HG02938 (cell line): ENCODE measurements at regions not wholly inside any gene's neighbourhood (a gene's known extent, or its start where the extent isn't known, plus 50 kb on each side); places are given as distances from the start of the nearest gene placed in this dataset.

Experiments
- ATAC-seq: cut with Tn5 transposase; IDR thresholded peaks from one replicate; pipeline ENCODE4 v1.9.1; 2021; ENCODE audit warnings: mild to moderate bottlenecking, moderate library complexity; ENCODE audit not compliant: unreplicated experiment

DNA sequence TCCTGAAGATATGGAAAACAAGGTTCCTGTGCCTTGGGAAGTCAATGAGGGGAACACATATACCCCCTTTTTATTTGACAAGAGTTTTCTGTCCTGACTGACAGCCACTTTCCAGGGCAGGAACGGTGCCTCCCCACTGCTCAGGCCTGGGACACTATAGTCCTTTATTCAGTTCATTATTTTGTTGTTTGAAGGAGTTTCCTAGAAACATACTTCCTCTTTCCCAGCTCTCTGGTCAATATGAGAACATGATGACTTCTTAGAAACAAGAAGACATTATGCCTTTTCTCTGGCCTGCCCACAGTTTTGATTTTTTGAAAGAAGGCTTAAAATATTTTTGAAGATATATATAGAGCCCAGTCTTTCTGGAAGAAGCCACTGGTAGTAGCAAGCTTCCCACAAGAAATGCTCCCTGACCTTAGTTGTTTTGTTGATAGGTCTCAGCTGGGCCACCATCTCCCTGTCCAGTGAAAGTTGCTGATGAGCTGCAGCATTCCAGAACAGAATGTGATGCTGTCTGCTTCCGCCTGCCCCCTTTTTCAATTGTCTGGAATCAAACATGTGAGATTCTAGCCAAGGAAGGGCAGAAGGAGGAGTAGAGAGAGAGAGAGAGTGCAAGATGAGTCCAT is 122.7 kb upstream of the ADRA1D start:
- no peak for ATAC-seq

DNA sequence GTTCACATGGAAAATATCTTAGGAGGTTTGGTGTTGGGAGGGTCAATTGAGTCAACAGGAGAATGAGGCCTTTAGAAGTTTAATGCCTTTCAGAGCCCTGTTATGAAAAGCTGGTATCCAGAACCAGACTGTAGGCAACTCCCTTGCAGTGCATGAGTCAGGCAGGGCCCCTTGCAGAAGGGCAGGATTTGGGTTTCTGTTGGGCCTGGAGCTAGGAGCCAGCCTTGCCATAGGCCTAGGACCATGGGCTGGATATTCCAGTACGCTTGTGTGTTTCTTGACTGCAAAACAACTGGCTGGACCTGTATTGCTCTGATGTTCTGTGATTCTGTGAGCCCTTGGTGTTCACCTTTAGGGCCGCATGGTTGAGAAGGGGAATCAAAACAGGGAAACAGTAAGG is 121.8 kb upstream of the ADRA1D start:
- no peak for ATAC-seq

DNA sequence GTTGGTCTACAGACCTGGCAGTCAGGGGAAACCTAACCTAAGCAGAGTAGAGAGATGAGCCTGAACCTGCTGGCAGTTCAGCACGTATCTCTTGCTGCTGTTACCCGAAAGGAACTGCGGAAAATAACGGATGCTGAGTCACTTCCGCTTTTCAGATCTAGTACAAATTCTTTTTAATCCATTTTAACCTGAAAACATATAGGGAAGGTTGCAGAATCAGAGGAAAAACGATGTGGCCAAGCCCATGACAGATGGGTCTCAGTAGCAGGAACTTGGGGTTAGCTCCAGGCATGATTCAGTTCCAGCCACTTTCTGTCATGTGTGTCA is 120.7 kb upstream of the ADRA1D start:
- ATAC-seq = no peak

DNA sequence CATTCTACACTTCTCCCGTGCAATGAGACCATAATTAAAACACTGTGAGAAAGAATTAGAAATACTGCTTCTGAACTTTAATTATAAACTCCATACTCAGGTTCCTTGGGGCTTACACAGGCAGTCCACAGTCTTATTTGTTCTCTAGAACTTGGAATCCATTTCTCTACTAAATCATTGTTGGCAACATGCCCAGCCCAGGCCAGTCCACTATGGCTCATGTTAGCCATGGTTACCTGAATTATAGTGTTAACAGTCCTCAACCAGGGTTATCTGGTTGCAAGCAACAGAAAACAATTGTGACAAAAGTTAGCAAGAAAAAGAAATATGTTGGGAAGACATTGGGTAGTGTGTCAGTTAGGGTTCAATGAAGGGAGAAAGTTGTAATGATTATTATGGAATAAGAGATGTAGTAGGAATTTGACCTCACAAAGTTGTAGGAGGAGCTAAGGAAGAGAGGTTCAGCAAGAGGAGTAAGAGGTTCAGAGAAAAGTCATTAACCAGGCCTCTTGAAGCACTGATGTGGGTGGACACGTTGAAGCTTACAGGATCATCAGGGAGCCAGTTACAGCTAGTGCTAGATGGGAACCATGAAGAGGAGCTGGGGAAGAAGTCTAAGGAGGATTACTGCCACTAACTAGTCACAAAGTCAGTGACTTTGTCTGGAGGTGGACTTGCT is 120.2 kb upstream of the ADRA1D start:
- ATAC-seq = no peak

DNA sequence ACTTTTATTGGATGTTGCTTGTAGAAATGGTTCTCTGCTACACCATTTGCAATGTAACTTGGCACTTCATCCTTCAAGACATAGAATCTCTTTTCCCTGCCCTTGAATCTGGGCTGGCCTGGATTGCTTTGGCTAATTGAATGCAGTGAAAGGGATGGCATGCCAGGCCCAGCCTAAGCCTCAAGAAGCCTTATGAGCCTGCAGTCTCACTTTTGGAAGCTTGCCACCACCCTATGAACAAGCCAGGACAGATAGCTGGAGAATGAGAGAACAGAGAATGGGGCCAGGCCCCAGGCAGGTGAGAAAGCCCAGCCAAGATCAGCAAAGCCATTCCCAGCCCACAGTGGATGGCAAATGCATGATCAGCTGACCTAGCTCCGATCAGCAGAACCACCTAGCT is 117.0 kb upstream of the ADRA1D start:
- ATAC-seq = no peak

DNA sequence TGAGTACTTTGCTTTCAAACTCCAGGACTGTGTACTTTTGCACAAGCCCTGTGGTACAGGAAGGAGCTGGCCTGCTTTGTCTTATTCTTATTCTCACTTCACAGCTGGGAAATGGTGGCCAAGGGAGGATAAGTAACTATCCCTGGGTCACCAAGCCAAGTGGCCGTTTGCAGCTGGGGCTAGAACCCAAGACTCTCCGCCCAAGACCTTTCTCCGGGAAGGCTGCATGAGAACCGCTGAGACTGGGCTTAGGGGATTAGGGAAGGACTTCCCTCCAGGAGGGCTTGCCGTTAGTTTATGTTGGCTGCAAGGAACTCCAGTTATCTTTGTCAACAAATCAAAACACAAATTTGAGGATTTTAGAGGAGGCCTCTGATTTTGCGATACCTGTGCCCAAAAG is 109.5 kb upstream of the ADRA1D start:
- no peak for ATAC-seq

DNA sequence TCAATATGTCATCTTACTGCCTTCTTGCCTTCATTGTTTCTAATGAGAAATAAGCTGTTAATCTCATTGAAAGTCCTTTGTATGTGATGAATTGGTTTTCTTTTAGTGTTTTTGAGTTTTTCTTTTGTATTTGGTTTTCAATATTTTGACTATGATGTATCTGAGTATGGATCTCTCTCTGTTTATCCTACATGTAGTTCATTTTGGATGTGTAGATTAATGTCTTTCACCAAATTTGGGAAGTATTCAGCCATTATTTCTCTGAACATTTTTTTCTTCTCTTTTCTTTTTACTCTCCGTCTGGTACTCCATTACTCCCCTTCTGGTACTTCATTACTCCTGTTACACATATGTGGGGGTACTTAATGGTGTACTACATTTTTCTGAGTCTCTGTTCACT is 103.3 kb upstream of the ADRA1D start:
- no peak for ATAC-seq

DNA sequence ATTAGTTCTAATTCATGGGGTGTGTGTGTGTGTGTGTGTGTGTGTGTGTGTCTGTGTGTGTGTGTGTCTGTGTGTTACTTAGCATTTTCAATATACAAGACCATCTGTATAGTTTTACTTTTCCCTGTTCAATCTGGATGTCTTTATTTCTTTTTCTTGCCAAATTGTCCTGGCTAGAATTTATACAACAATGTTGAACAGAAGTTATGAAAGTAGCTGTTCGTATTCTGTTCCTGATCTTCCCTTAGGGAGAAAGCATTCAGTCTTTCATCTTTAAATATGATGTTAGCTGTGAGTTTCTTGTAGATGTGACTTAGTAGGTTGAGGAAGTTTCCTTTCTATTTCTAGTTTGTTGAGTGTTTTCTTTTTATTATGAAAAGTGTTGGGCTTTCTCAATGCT is 101.0 kb upstream of the ADRA1D start:
- ATAC-seq = no peak

DNA sequence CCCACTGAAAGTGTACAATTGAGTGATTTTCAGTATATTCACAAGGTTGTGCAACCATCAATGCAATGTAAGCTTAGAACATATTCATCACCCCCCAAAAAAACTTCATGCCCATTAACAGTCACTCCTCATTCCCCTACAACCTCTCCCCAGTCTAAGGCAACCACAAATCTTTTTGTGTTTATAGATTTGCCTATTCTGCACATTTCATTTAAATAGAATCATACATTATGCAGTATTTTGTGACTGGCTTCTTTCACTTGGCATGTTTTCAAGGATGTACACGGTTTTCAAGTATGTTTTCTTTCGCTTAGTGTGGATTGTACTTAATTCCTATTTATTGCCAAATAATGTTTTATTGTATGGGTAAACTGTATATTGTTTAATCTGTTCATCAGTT is 95.6 kb upstream of the ADRA1D start:
- no peak for ATAC-seq

DNA sequence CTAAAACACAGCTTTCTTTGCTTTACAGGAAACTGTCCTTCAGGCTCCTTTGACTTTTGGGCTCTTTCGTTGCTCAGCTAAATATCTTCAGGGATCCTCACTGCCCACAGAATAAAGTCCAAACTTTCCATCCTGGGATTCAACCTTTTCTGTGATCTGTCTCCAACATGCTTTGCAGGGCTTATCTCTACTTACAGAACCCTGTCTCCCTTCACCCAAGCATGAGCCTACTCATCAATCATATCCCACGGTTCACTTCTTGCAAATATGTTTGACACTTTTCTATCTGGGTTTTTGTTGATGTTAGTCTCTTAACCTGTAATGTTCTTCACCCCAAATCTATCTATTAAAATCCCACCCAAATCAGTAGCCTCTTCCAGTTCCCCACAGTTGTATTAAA is 93.5 kb upstream of the ADRA1D start:
- ATAC-seq = no peak

DNA sequence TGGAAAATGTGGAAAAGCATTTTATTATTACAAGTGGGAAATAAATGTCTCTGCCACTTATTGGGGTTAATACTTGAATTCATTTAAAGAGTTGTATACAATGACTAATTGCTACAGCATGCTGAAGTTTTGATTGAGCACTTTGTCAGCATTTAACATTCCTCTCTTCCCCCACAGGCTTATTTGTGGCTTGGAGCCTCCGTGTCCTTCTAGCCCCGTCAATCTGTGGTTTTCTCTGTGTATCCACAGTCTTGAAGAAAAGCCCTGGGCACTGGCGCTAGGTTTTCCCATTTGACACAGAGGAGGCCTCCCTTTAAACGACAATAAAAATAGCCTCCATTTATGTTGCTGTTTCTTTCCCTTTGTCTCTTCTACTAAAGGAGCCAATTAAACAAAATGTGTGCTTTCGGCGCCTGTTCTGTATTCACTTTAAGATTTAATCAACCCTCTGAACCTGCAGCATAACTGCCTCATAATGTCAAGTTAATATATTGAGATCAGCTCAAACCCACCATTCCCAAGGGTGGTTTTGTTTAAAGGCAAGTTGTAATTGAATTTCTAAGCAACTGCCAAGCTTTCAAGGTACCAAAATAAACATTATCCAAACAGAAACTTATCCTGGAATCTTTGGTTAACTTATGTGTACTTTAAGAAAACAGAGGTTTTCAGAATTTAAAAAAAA is 92.9 kb upstream of the ADRA1D start:
- no peak for ATAC-seq

DNA sequence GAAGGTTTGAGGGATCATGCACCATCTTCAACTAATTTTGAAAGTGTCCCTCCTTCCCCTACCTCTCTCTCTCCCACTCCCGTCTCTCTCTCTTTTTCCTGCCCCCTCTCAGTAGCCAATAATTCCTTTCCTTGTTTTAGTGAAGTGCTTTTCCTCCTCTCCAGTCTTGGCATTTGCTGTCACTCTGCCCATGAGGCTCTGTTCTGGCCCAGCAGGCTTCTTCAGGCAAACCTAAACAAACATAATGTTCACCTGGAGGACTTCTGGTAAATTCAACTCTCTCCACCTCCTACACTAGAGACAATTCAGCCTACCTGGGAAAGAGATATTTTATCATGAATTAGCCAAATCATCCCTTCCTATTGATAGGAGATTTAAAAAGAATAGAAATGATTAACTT is 86.6 kb upstream of the ADRA1D start:
- ATAC-seq = no peak

DNA sequence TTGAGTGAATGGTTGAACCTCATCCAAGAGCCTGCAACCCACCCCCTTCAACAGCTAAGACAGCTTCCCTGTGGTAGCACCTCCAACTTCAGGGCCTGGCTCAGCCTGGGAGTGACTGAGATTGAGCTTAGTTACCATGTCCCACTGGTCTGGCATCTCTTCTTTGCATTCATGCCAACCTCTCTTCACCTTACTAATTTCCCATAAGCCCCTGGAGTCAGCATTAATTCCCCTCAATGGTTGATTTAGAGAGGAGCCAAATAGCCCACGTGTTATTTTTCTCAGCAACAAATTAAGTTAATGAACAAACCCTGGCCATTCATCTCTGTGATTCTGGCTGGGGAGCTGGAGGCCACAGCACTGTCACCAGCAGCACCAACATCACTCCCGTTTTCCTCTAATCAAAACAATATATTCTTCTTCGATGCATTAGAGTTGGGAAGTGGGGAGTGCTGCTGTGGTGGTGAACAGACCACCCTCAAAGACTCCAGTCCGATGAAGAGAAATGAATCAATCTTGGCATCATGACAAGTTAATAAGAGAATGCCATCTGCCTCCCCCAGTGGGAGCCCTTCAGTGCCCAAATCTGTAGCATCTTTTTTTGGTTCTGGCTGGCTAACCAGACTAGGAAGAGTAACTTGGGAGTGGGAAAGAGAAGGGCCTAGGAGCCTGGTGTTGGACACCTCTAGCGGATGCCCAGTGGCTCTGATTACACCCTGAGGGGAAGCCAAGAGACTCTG is 83.2 kb upstream of the ADRA1D start:
- no peak for ATAC-seq

DNA sequence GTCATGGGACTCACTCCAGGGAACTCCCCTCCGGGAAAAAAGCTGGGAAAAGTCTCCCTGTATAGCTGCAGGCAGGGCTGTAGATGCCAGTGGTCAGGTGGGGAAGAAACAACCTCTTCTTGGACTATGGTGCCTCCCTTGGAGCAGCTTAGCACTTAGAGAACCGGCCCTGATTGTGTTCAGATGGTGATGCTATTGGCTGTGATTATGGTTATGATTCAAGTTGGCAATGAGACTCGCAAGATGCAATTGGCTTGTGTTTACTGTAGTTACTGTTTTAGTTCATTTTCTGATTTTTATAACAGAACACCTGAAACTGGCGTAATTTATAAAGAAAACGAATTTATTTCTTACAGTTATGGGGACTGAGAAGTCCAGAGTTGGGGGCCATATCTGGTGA is 80.9 kb upstream of the ADRA1D start:
- ATAC-seq = no peak

DNA sequence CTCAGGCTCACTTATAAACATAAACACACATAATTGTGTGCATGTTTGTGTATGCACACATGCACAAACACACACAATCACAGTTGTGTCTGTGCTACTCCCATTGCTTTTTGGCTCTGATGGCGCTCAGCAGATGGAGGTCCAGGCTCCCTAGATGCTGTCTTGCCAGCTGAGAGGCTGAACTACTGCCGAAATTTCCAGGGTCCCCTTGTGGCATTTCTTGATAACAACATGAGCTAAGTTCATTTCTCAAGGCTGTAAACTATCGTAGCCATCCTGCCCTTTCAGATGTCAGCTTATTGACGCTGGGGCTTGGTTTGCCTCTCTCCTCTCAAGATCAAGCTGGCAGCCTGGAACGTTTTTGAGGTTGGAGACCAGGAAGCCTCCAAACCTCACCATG is 80.1 kb upstream of the ADRA1D start:
- ATAC-seq = no peak

DNA sequence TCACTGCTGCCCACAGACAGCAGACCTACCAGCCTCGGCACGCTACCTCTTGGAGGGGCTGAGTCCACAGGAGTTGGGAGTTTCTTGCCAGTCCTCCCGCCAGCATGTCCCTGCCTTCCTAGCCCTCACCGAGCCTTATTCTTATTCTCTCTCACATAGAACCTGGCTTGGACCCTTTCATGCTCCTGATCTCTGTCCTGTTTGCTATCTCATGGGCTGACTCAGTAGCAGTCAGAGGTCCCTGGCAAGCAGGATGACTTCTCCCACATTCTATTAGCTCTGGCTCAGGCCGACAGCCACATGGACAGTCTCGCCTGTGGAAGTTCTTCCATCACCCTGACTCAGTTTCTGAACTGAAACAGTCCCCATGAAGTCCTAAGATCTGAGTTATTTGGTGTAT is 79.5 kb upstream of the ADRA1D start:
- ATAC-seq = no peak

DNA sequence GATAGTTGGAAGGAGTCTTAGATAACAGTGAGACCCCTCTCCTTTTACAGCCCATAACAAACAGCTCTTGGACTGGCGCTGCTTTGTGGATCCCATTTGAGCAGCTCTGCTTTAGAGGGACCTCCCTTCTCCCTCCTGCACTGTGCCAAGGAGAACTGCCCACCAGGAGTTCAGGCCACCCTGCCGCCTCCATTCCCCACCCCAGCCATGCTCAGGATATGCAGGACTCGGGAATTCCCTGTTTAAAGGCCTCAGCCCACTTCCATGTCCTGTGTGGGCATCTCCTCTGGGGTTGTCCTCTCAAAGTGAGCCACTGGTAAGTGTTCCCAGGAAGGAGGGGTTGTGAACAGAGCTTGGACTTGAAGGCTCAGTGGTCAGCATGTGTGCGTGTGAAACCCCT is 78.9 kb upstream of the ADRA1D start:
- ATAC-seq = no peak

DNA sequence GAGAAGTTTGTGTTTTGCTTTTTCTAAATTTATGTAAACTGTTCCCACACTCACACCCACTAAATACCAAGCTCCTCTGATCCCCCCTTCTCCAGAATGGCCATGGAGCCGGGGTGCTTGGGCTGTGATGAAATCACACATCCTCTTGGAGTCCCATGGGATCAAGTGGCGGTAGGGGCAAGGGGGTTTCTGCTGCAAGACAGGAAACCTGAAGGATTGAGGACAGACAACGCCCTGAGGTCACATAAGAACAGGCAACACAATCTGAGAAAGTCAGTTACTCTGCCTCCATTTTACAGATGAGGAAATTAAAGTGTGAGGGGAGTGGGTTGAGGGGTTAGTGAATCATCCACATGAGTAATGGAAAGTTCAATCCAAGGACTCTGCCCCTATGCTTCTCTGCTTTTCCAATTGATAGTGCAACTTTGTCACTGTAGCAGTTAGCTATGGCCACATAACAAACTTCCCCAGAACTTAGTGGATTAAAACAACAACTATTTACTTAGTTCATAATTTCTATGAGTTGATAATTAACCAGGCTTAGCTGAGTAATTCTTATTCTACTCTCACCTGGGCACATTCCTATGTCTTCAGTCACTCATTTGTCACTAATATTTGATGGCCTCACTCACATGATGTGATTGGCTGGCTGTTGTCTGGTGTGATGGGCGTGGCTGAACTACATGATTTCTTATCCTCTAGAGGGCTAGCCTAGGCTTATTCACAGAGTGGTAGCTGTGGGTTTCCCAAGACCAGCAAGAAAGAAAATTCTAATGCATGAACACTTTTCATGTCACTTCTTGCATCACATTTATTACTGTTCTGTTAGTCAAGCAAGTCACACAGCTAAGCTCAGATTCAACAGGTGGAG is 77.3 kb upstream of the ADRA1D start:
- no peak for ATAC-seq

DNA sequence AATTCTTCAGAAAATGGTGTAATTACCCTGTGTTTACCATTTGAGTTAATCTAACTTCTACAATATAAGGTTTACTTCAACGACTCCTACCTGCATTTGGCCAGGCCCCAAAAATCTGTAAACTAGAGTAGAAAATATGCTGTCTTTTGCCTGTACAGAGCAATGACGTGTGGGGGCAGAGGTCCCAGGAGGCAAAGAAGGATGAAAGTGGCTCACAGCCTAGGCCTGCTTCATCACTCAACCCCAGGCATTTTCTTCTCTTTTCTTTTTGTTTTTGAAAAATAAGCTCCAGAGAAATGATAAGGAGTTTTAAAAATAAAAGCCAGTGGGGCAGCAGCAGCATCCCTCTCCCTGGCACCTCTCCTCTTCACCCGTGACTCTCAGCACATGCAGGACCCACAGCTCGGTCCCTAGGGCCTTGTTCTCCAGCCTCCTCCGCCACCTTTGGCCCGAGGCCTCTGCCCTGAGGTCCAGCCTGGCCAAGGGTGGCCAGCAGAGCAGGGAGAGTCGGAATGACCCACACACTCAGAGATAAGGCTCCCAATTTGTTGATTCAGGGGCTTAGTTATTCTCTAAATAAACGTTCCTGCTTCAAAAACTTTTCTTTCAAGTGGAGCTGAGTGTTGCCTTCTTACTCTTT is 76.6 kb upstream of the ADRA1D start:
- ATAC-seq = no peak

DNA sequence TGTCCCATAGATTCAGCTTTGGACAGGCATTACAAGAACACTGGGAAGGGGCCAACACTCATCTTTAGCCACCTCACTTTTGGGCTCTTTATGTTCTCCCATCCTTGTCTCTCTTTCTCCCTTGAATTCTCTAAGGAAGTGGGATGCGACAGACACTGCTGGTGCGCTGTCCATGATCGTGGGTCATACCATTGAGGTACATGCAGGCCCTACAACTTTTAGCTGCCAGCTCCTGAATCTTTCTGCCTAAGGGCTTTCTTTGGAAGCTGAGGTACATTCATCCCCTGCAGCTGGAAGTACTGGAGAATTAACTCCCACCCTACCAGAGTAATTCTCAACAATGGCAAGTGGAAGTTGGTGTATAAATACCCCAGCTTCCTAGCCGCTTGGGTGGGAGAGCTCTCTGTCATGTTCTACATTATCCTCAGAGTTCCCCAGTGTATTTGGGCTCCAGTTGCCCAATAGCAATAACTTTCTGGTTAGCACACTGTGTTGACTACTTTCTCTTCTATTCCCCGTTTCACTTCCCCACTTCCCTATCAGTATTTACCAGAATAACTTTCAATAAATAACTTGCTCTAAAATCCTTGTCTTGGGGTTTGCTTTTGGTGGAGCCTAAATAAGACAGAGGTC is 75.6 kb upstream of the ADRA1D start:
- no peak for ATAC-seq
